Mesendoderm (in vitro differentiated cells): ENCODE measurements at regions not wholly inside any gene's neighbourhood (a gene's known extent, or its start where the extent isn't known, plus 50 kb on each side); places are given as distances from the start of the nearest gene placed in this dataset.

Experiments used
- DNase-seq: peaks from one replicate; pipeline ENCODE4 v3.0.0; 2013
- H2AK5ac ChIP-seq: 2 replicates; pipeline ENCODE4 v1.6.1; 2013; ENCODE audit warnings: low read length, inconsistent platforms
- H2BK120ac ChIP-seq: 2 replicates; pipeline ENCODE4 v1.6.1; 2013; ENCODE audit warnings: low read depth, mild to moderate bottlenecking, low read length, moderate library complexity, mixed read lengths
- H2BK15ac ChIP-seq: replicated peaks from 2 replicates; pipeline ENCODE4 v1.6.1; 2013; ENCODE audit warnings: low read depth, mild to moderate bottlenecking, moderate library complexity
- H2BK5ac ChIP-seq: 2 replicates; pipeline ENCODE4 v1.6.1; 2013; ENCODE audit warnings: low read length, inconsistent platforms
- H3K18ac ChIP-seq: 2 replicates; pipeline ENCODE4 v1.6.1; 2013; ENCODE audit warnings: mild to moderate bottlenecking, low read length, mixed read lengths
- H3K23ac ChIP-seq: one replicate; pipeline ENCODE4 v1.6.1; 2013; ENCODE audit warnings: low read length
- H3K27ac ChIP-seq: 2 replicates; pipeline ENCODE4 v1.5.1; 2013; ENCODE audit warnings: low read depth, mild to moderate bottlenecking, inconsistent platforms, low read length, moderate library complexity
- H3K27me3 ChIP-seq: 2 replicates; pipeline ENCODE4 v1.6.1; 2013; ENCODE audit warnings: low read length, control low read depth, mild to moderate bottlenecking, inconsistent platforms; ENCODE audit not compliant: insufficient read depth, poor library complexity
- H3K36me3 ChIP-seq: 2 replicates; pipeline ENCODE4 v1.6.1; 2013; ENCODE audit warnings: low read length, inconsistent platforms; ENCODE audit not compliant: control insufficient read depth, insufficient read depth
- H3K4ac ChIP-seq: one replicate; pipeline ENCODE4 v1.6.1; 2013; ENCODE audit warnings: low read depth, mild to moderate bottlenecking, low read length, moderate library complexity
- H3K4me1 ChIP-seq: 2 replicates; pipeline ENCODE4 v1.6.1; 2013; ENCODE audit warnings: low read depth, low read length, inconsistent platforms; ENCODE audit not compliant: control insufficient read depth
- H3K4me2 ChIP-seq: 2 replicates; pipeline ENCODE4 v1.6.1; 2013; ENCODE audit warnings: low read length
- H3K4me3 ChIP-seq: 2 replicates; pipeline ENCODE4 v1.5.1; 2013; ENCODE audit warnings: mild to moderate bottlenecking, low read length
- H3K56ac ChIP-seq: one replicate; pipeline ENCODE4 v1.6.1; 2013; ENCODE audit warnings: low read length
- H3K79me1 ChIP-seq: 2 replicates; pipeline ENCODE4 v1.6.1; 2013; ENCODE audit warnings: low read length, inconsistent platforms
- H3K79me2 ChIP-seq: 2 replicates; pipeline ENCODE4 v1.6.1; 2013; ENCODE audit warnings: mild to moderate bottlenecking, low read length; ENCODE audit not compliant: control insufficient read depth, insufficient read depth
- H3K9ac ChIP-seq: 2 replicates; pipeline ENCODE4 v1.6.1; 2013; ENCODE audit warnings: low read length, inconsistent platforms
- H4K5ac ChIP-seq: one replicate; pipeline ENCODE4 v1.6.1; 2013; ENCODE audit warnings: low read length
- H4K8ac ChIP-seq: one replicate; pipeline ENCODE4 v1.6.1; 2013; ENCODE audit warnings: low read depth, mild to moderate bottlenecking, control low read depth, low read length, moderate library complexity
- WGBS: extraction: QIAGEN DNeasy Blood & Tissue Kit; methylation state at CpG from one replicate; pipeline ENCODE4 v1.1.7; 2013; ENCODE audit warnings: low lambda C conversion rate, missing lambda C conversion rate; ENCODE audit not compliant: insufficient coverage; ENCODE audit errors: extremely low coverage; 5-methylcytosine and 5-hydroxymethylcytosine counted together

- Histone ChIP-seq H2AK5ac (no peak overlapping the region), H3K4me2 (no peak overlapping the region), H3K27me3 (no peaks in the 10 kb centered on the region), H4K8ac (no peak overlapping the region), H3K23ac (no peak overlapping the region), H3K4me1 (no peaks in the 10 kb centered on the region), H3K9ac (no peak overlapping the region), H2BK15ac (no peak overlapping the region), H3K79me1 (no peaks in the 10 kb centered on the region), H4K5ac (no peak overlapping the region), H3K36me3 (no peaks in the 10 kb centered on the region), H3K27ac (no peak overlapping the region), H3K4me3 (no peak overlapping the region), H3K4ac (no peak overlapping the region), H2BK120ac (no peak overlapping the region), H3K79me2 (no peaks in the 10 kb centered on the region), H2BK5ac (no peak overlapping the region), H3K56ac (no peak overlapping the region), H3K18ac (no peak overlapping the region)
- WGBS, result no CpG with 5 or more reads among the region's 6 CpGs
- DNase-seq, result no peak
Measured at GRCh38 chr3:144286235-144286910, 314.8 kb downstream of the DIPK2A start.

GRCh38 chr3:144287001-144287400 is 315.4 kb downstream of the DIPK2A start:
- H4K5ac ChIP-seq, result no peak overlapping the region
- no peaks in the 10 kb centered on the region for H3K79me1 ChIP-seq
- H3K18ac ChIP-seq, result no peak overlapping the region
- H3K4me3 ChIP-seq, result no peak overlapping the region
- no peak overlapping the region for H3K4ac ChIP-seq
- H3K56ac ChIP-seq, result no peak overlapping the region
- no peaks in the 10 kb centered on the region for H3K36me3 ChIP-seq
- no peaks in the 10 kb centered on the region for H3K27me3 ChIP-seq
- H2AK5ac ChIP-seq, result no peak overlapping the region
- no peaks in the 10 kb centered on the region for H3K79me2 ChIP-seq
- no peaks in the 10 kb centered on the region for H3K4me1 ChIP-seq
- no peak overlapping the region for H2BK120ac ChIP-seq
- H2BK5ac ChIP-seq, result no peak overlapping the region
- H2BK15ac ChIP-seq, result no peak overlapping the region
- no peak for DNase-seq
- WGBS, result no CpG with 5 or more reads among the region's 1 CpG
- no peak overlapping the region for H3K23ac ChIP-seq
- no peak overlapping the region for H3K9ac ChIP-seq
- no peak overlapping the region for H3K27ac ChIP-seq
- no peak overlapping the region for H3K4me2 ChIP-seq
- no peak overlapping the region for H4K8ac ChIP-seq

GRCh38 chr3:144289057-144289456 is 317.4 kb downstream of the DIPK2A start:
- Histone ChIP-seq H3K18ac (no peak overlapping the region), H4K5ac (no peak overlapping the region), H2BK120ac (no peak overlapping the region), H3K79me2 (no peaks in the 10 kb centered on the region), H4K8ac (no peak overlapping the region), H2AK5ac (no peak overlapping the region), H3K36me3 (no peaks in the 10 kb centered on the region), H2BK15ac (no peak overlapping the region), H3K27me3 (no peaks in the 10 kb centered on the region), H3K4me1 (no peaks in the 10 kb centered on the region), H3K23ac (no peak overlapping the region), H3K9ac (no peak overlapping the region), H3K56ac (no peak overlapping the region), H3K27ac (no peak overlapping the region), H2BK5ac (no peak overlapping the region), H3K79me1 (no peaks in the 10 kb centered on the region), H3K4ac (no peak overlapping the region), H3K4me2 (no peak overlapping the region), H3K4me3 (no peak overlapping the region)
- WGBS, result no CpG with 5 or more reads among the region's 3 CpGs
- DNase-seq, result no peak

- H3K4me3 ChIP-seq, result no peak overlapping the region
- no peak for DNase-seq
- no peaks in the 10 kb centered on the region for H3K79me2 ChIP-seq
- H3K4me1 ChIP-seq, result no peaks in the 10 kb centered on the region
- no peak overlapping the region for H3K18ac ChIP-seq
- no peak overlapping the region for H2BK15ac ChIP-seq
- H3K27me3 ChIP-seq, result no peaks in the 10 kb centered on the region
- no peak overlapping the region for H4K5ac ChIP-seq
- WGBS, result no CpG with 5 or more reads among the region's 2 CpGs
- no peak overlapping the region for H3K27ac ChIP-seq
- H3K23ac ChIP-seq, result no peak overlapping the region
- H2BK120ac ChIP-seq, result no peak overlapping the region
- no peak overlapping the region for H2BK5ac ChIP-seq
- H3K56ac ChIP-seq, result no peak overlapping the region
- H4K8ac ChIP-seq, result no peak overlapping the region
- H3K4me2 ChIP-seq, result no peak overlapping the region
- no peak overlapping the region for H2AK5ac ChIP-seq
- no peak overlapping the region for H3K9ac ChIP-seq
- no peak overlapping the region for H3K4ac ChIP-seq
- H3K79me1 ChIP-seq, result no peaks in the 10 kb centered on the region
- H3K36me3 ChIP-seq, result no peaks in the 10 kb centered on the region
Measured at GRCh38 chr3:144294659-144295538, 323.3 kb downstream of the DIPK2A start.

- Histone ChIP-seq H3K27me3 (no peaks in the 10 kb centered on the region), H3K9ac (no peak overlapping the region), H2BK15ac (no peak overlapping the region), H2BK5ac (no peak overlapping the region), H3K36me3 (no peaks in the 10 kb centered on the region), H3K56ac (no peak overlapping the region), H3K18ac (no peak overlapping the region), H2BK120ac (no peak overlapping the region), H3K23ac (no peak overlapping the region), H4K5ac (no peak overlapping the region), H3K27ac (no peak overlapping the region), H3K4me1 (no peaks in the 10 kb centered on the region), H3K4me3 (no peak overlapping the region), H4K8ac (no peak overlapping the region), H3K4ac (no peak overlapping the region), H3K79me2 (no peaks in the 10 kb centered on the region), H3K4me2 (no peak overlapping the region), H3K79me1 (no peaks in the 10 kb centered on the region), H2AK5ac (no peak overlapping the region)
- WGBS, result no CpG with 5 or more reads among the region's 3 CpGs
- DNase-seq, result no peak
Measured at GRCh38 chr3:144295613-144296012, 324.0 kb downstream of the DIPK2A start.
